HL-60/S4 treated with retinoic acid at 250 ng/mL for 4 days and 3 days (cell line): ENCODE measurements at regions not wholly inside any gene's neighbourhood (a gene's known extent, or its start where the extent isn't known, plus 50 kb on each side); places are given as distances from the start of the nearest gene placed in this dataset.

Source experiments
- in situ Hi-C: fragments of 300-500 bp; cut with MboI; formaldehyde crosslinking; loops from 2 replicates; pipeline ENCODE4 v1.7.0; 2022; ENCODE audit warnings: low sequenced_read_pairs

DNA sequence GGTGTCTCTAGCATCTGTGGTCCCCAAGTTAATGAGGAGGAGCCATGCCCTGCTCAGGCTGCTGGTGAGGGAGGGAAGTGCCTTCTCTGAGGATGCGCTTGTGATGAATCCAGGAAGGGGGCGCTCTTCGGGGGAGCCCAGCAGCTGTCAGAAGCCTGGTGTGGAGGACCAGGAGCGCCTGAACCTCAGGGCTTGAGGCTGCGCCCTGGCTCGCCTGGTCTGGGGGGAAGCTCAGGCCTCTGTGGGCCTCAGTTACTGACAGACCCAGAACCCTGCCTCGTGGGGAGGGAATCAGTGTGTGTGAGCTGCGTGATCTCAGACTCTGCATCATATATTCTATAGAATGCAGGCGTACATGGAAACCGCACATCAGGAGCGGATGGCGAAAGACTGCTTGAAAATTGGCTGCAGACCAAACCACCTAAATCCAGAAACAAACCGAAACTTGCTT is 126.1 kb downstream of the SEC14L1 start:
- in situ Hi-C loops = no loop called here

DNA sequence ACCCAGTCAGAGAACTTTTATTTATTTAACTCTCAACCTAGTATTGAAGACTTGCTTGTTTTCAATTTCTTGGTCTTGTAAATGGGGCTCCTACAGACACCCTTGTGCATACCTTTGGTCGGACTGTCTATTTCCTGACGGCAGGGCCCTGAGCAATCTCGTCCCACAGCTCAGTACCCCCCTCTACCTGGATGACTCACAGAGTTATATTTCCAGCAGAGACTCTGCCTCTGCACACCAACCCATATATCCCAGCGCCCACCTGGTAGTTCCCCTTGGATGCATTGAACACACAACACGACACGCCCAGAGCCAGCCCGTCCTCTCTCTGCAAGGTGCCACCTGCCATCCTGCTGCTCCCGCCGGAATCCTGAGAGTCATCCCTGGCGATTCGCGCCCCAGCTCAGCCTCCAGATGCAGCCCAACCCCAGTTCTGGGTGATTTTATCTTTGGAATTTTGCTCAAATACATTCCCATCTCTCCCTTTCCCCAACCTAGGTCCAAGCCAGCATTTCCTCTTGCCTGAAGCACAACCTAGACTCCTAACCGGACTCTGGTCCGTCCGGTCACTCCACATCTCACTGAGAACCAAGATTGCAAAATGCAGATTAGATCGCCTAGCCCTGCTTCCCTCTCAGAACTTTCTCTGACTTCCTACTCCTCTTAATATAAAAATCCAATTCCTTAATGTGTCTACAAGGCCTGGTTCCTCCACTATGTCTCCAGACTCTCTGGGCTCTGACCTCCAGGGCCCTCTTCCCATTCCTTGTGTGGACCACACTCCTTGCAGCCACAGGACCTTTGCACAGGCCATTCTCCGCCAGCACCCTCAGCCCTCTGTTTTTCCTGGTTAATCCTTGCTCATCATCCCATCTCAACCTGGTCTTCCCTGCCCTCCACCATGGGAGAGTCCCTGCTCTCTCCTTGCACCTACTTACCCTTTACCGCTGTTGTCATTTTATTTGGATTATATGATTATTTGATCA is 129.2 kb downstream of the SEC14L1 start:
- in situ Hi-C loops = no loop called here

DNA sequence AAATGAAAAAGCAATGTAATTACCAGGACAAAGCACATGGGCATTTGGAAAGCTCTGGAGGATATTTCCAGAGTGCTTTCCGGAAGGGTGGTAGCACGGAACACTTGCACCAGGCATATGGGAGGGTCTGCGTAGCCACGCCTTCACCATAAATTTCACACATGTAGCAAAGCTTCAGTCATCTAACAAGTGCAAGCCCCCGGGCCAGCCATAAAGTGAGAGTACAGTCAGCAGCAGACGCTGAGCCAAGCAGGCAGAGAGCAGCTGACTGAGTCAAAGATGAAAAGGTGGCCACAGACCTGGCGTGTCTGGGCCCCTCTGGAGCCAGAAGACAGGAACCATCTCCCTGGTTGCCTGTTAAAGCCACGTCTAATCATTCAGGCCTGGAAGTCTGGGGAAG is 130.6 kb downstream of the SEC14L1 start:
- in situ Hi-C loops = no loop called here

DNA sequence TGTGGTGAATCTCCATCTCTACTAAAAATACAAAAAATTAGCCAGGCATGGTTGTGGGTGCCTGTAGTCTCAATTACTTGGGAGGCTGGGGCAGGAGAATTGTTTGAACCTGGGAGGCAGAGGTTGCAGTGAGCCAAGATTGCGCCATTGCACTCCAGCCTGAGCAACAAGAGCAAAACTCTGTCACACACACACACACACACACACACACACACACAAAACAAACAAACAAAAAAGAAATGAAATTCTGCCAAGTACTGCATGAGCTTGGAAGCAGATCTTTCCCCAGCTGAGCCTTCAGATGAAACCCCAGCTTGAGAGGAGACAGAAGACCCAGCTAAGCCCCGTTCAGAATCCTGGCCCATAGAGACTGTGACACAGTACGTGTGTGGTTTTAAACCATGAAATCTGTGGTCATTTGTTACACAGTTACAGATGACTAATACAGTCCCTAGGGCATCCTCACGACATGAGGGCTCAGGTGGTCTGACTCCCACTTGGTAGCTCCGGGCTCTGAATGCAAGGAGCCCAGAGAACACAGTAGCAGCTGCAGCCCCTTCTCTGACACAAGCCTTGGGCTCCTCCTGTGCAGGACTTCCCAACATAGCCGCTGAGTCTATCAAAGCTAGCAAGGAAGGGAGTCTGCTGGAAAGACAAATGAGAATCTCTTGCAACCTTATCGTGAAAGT is 132.8 kb downstream of the SEC14L1 start:
- in situ Hi-C loops = no loop called here

DNA sequence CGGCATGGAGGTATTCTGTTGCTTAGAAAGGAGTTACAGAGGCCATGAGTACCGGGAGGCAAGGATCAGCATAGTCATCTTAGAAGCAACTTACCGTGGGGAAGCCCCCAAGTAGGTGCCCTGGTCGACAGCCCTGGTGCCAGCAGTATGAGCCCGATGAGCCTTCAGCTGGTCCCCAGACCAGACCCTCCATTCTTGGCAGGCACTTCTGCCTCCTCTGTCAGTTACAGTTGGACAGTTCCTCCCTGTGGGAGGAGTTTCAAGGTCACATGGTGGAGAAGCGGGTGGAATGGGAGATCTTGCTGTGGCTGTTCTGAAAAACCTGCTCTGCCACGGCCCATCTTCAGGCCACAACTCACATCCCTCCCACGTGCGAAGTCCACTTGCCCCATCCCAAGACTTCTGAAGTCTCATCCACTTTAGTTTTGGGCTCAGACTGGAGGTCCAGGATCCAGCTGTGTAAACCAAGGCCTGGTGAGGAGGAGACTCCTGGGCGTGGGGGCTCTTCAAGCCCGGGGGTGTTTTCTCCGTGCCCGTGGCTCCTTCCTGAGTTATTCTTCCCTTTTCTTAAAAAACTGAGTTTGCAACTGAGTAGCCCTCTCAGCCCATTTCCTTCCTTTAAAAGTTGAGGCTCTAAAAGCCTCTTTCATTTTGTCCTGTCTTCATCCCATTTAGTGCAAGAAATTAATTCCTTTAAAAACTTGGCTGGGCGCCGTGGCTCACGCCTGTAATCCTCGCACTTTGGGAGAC is 133.5 kb downstream of the SEC14L1 start:
- in situ Hi-C loops = no loop called here

DNA sequence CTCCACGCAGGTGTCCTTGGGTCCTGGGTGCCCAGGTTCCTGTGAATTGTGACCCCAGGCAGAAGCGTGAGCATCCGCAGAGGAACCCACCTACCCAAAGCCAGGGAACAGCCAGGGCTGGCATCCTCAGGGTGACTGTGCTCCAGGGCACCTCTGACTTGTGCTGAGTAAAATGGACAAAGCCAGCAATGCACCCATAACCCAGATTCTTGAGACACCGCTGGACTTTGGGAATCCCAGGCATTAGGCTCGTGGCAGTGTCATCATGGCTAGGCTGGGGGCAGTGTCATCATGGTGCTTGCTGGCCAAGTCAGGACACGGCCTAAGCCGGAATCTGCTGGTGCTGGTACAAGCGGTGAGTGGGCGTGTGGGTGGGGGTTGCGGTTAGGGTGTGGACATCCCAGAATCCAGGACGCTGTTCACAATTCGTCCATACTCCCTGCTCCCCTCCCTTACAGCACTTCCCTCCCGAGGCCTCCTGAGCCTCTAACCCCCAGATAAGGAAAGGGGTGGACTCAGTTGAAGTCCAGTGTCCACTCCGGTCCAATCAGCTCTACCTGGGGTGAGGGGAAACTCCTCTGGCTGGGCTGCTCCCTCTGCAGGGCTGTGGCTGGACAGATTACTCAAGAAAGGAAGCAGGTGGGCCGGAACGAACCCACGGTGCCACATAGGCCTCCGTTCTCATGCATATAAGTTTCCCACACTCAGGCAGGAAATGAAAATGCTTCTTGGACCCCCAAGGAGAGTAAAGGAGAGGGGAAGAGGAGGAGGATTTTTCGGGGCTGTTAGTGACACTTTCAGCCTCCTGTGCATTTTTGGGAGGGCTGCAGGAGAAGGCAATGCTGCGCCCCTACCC is 138.9 kb downstream of the SEC14L1 start:
- in situ Hi-C loops = no loop called here

DNA sequence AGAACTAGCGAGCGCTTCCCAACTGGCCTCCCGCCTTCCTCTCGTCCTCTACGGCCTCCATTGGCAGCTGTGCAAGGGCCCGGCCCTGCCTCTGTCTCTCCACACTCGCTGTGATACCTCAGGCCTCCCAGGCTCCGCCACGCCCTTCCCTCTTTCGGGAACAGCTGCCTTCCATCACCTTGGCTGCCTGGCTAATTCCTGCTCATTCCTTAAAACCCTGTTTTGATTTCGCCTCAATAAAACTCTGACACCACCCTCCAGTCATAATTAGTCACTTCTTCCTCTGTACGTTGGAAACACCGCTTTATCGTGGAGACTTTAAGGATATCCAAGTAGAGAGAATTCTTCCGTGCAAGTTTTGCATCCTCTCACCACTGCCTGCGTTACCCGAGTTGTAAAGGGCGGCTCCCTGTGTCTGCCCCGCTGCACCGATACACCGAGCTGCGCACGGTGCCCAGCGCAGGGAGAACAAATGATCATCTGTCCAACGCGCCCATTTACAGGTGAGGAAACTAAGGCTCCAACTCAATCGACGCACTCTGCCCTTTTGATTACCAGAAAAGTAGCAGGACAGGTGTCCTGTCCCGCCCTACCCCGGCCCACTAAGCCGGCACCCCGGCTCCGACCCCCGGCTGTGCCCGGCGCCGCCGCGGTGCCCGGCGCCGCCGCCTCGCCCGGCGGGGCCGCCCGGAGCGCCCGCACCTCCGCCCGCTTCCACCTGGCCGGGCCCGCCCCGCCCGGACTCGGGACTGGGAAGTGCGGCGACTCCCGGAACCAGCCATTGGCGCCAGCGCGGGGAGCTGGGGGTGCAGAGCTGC is 139.7 kb downstream of the SEC14L1 start:
- in situ Hi-C loops = no loop called here

DNA sequence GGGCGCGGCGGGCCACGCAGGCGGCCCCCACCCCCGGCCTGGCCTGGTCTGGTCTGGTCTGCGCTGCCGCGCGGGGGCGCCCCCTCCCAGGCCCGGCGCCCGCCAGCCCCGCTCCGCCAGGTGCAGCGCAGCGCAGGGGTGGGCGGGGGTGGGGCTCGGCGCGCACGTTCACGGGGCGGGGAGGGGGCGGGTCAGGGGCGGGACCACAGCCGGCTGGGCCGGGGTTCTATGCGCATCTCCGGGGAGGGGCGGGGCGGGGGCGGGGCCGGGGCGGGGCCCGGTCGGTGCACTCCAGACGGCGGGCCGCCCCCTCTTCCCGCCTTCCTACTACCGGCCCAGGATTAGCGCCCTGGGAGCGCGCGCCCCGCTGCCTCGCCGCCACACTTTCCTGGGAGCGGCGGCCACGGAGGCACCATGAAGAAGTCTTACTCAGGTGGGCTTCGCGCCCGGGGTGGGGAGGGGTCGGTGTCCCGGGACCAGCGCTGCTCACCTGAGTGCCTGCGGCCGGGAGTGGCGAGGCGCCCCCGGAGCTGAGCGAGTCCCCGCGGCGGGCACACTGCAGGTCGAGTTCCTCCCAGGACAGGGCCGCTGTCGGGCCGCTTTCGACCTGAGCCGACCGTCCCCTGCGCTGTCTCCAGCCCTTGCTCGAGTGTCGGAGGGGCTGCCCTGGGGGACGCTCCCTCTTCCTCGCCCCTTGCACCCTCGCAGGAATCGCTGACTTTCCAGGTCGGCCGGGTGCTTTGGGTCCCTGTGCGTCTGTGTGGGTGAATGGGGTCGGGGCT is 140.5 kb downstream of the SEC14L1 start:
- in situ Hi-C loops = no loop called here

DNA sequence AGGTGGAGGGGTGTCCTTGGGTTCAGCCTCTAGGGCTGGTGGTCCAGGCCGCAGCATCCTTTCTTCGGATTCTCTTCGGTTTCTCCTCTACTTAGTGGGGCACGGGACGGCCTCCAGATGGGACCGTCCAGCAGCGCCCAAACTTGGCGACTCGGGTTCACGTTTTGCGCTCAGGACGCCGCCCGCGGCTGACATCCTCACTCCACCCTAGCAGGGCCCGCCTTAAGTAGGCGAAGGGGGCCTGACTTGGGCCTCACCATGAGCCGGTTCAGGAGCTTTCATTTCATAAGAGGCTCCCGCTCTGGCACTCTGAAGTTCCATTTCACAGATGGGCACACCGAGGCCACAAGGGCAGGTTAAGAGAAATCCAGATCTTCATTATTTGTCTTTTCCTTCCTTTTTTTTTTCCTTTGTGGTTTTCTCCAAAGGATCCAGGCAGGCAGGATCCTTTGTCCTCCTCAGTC is 141.2 kb downstream of the SEC14L1 start:
- in situ Hi-C loops = no loop called here

DNA sequence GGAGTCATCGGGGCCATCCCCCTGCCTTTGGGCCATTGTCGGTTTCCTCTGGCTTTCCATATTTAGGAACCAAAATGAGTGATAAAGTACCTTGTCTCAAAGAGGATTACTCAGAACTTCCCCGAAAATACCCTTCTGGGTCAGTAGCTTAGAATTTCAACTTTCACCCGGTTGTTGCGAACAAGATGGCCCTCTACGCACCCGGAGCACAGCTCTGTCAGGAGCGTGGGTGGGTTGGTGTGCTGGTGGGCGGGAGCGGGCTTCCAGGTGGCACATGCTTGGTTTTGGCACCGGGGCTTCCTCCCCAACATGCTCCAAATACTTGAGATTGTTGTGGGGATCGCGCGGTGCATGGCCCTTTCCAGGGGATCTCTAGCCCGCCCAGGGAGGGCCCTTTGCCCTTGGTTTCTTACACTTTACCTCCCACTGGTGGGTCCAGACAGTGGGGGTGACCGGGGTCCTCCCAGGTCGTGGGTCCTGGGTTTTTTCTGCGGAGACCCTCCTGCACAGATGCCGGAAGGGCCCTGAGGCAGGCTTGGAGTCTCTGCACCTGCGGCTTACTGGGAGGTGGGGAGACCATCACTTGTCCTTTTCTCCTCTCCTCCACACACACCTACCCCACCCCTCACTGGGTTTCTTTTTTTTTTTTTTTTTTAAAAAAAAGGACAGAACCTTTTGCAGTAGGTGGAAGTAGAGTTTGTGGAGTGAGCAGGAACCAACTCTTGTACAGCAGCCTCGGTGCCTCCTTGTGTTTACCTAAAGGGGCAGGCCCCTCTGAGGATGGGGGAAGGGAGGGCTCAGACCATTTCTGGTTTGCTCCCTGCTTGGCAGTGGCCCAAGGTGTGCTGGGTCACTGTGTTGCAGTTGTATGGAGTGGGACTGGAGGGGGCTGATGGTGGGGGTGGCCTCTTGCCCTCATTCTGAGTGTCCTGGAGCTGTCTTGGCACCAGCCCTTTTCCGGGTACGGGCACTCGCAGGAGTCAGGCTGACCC is 142.1 kb downstream of the SEC14L1 start:
- in situ Hi-C loops = no loop called here

DNA sequence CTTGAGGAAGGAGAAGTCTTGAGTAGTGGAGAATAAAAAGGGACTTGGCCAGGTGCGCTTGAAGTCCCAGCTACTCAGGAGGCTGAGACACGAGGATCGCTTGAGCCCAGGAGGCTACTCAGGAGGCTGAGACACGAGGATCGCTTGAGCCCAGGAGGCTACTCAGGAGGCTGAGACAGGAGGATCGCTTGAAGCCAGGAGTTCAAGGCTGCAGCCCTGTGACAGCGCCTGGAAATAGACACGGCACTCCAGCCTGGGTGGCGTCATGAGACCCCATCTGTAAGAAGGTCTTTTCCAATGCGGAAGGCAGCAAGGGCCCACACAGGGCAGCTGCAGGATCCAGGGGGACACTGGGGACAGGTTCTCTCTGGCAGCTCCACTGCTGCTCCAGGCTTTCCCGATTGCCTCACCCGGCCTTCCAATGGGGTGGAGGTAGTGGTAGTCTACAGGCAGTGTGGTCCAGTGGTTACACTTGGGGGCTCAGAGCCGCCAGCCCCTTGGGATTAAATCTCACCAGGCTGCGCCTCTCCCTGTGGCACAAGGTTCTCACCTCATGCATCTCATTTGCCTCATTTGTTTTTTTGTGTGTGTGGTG is 143.4 kb downstream of the SEC14L1 start:
- in situ Hi-C loops = no loop called here

DNA sequence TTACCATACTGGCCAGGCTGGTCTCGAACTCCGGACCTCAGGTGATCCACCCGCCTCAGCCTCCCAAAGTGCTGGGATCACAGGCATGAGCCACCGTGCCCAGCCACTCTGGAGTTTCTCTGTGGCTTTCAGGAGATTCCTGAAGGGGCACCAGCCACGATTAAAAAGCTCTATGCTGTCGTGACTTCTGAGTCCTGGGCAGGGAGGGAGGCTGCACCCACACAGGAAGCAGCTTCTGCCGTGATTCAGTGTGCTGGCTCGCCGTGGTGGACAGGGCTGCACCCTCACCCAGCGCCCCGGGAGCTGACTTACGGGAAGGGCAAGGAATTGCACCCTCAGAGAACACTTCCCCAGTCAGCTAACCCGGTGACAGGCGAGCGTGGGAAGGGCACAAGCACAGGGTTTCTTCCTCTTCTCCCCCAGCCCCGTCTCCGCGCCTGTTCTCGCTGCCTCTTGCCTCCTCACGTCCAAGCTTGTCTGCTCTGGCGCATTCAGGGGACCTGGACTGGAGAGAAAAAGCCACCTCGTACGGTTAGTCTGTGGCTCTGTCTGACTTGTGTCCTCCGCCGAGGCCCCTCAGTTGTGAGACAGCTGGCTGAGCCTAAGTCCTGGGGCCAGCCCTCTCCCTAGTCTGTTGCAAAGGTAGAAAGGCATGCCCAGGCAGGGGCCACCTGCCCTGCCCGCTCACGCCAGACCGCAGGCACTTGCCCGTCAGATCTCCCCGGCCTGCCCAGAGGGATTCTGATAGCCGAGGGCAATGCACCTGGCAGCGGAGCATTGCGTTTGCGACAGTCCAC is 145.0 kb downstream of the SEC14L1 start:
- in situ Hi-C loops = no loop called here

DNA sequence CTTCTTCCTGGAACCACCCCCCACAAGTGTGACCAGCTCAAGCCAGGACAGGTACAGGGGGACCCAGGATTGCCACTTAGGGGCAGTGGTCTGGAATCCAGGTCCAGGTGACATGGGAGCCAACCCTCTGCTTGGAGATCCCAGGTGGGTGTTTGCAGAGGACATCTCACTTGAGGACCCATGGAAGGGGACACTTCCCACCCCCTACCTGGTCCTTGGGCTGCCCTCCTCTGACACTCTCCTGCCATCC is 145.5 kb downstream of the SEC14L1 start:
- in situ Hi-C loops = no loop called here

DNA sequence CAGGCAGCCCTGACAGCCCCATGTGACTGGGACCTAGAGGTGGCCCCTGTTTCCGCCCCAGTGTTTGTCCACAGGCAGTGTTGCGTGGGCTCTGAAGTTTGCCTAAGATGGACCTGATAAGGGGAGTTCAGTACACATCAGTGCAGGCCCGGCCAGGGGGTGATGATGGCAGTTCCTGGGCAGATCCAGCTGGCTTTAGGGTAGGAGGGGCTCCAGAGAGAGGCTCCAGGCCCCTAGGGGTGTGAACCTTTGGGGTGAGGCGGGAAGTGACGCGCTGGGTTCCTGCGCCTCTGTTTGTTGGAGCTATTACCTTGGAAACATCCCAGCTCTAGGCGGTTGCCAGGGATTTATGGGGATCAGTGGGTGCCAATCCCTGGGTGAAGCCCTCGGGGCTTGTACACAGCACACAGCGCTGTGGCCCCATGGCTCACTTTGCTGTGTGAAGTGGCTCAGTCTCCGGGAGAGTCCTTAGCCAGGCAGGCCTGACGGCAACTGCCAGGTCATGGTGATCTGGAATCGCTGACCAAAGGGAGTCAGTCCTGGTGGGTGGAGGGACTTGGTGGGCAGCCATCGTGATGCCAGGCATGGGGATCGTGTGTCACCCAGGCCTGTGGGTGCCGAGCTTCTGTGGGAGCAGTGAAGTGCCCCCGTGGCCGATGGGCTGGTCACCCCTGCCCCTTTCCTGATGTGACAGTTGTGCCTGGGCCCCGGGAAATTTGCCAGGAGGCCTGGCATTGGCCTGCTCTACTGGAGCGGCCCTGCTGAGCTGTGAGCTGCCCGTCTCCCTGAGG is 146.1 kb downstream of the SEC14L1 start:
- in situ Hi-C loops = no loop called here

DNA sequence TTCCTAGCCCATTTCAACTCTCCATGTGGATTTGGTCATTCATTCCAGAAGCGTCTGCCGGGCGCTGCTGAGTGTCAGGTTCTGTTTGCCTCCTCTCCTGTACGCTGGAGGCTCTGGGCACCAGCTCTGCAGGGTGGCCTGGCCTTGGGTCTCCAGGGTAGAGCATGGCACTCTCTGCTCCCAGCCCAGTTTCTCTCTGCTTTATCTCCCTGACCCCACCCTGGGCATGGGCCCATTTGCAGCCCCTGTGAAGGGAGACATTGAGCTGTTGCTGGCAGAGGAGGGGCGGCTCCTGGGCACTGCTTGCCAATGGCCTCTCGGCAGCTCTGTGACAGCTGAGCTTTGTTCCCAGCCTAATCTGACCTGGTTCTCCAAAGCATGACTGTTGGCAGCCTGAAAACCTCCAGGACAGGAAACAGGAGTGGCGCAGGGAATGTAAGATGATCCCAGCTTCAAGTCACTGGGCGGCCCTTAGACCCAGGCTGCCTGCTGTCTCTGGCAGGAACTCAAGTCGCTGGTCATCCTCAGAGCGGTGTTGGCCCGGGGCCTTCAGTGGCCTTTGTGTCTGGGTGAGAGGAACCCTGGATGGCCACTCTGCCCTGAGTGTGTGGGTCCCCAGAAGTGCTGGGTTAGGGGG is 146.8 kb downstream of the SEC14L1 start:
- in situ Hi-C loops = no loop called here
